Activated CD8-positive, alpha-beta memory T cell treated with anti-CD3 and anti-CD28 coated beads, Interleukin-2, amount 10 ng/mL, durations not matched to agents 7 days and 5 days (primary cell): ENCODE measurements at regions not wholly inside any gene's neighbourhood (a gene's known extent, or its start where the extent isn't known, plus 50 kb on each side); places are given as distances from the start of the nearest gene placed in this dataset.

Experiments used
- ATAC-seq: fragments of 150-1000 bp; cut with Tn5 transposase; one replicate; pipeline ENCODE4 v1.10.0; 2021; ENCODE audit warnings: moderate library complexity
- CTCF ChIA-PET: fragments of 350-600 bp; sonication (Branson Sonifier 250); formaldehyde crosslinking; loops from one replicate; lab custom pipeline; 2021; ENCODE audit warnings: antibody characterized with exemption; lab: Charles Lee
- DNase-seq: peaks from one replicate; pipeline ENCODE4 v3.0.0-alpha.2; 2020
- H3K27ac Mint-ChIP-seq: one replicate; pipeline ENCODE4 v1.8.0; 2021; ENCODE audit warnings: mild to moderate bottlenecking, mixed read lengths
- H3K27me3 Mint-ChIP-seq: one replicate; pipeline ENCODE4 v1.8.0; 2021; ENCODE audit warnings: mixed read lengths
- H3K36me3 Mint-ChIP-seq: one replicate; pipeline ENCODE4 v1.8.0; 2021; ENCODE audit warnings: mild to moderate bottlenecking, mixed read lengths
- H3K4me1 Mint-ChIP-seq: one replicate; pipeline ENCODE4 v1.8.0; 2021; ENCODE audit warnings: mixed read lengths
- H3K4me3 Mint-ChIP-seq: one replicate; pipeline ENCODE4 v1.8.0; 2021; ENCODE audit warnings: mild to moderate bottlenecking, moderate library complexity, mixed read lengths
- H3K9me3 Mint-ChIP-seq: one replicate; pipeline ENCODE4 v1.8.0; 2022; ENCODE audit warnings: low read depth, mixed read lengths

DNA sequence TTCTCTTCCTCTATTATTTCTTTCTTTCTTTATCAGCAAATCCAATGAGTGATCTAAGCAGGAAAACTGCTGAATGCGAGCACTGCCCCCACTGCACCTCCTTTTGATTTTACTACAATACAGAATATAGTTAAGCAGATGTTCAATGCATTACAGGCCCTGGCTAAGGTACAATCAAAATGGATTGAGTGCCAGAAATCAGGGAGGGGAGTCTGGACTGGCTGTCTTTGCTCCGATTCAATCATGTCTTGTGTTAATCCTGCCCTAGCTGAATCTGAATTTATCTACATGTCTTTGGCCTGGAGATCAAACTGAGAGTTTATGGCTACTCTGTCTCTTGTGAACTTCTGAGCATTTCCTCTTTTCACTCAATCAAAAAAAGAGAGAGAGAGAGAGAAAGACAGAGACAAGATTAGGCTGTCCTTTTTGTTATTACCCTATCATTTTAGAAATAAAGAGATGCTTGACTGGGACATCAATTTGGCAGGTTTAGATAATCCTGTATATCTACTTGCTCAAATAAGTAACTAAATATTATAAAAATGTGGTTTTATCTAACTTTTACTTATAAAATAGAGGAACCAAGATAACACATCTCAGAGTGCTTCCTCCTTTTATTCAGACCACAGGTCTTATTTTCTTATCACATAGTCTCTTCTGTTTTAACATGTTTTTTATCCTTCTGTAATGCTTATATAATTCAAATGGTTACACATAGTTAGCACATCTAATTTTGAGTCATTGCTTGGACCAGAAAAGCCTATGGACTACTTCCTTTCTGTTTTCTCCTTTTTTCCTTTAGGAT lies 656.2 kb downstream of the KCNJ2 start:
- ATAC-seq (no peak), DNase-seq (no peak)
- Mint-ChIP-seq H3K4me3 (no peak overlapping the region), H3K27me3 (no peaks in the 10 kb centered on the region), H3K27ac (no peak overlapping the region), H3K4me1 (no peaks in the 10 kb centered on the region), H3K36me3 (no peaks in the 10 kb centered on the region), H3K9me3 (peaks cover 5% of the 10 kb centered on the region)
- CTCF ChIA-PET = no interaction called here

DNA sequence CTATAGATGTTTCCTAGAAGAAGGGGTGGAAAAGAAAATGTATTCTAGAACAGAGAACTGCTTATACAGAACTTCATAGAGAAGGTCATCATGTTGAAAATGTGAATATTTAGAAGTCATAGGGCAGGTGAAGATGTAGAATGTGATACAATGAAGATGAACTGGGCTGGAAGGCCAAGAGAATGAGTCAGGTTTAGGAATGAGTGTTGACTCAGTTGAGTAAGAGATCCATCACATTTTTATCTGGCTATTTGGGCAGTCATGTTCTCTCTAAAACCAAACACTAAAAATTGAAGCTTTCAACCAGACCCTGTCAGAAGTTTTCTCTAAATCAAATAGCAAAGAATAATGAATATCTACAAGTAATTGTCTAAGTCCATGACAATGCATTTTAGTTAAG lies 660.5 kb downstream of the KCNJ2 start:
- ATAC-seq (no peak), DNase-seq (no peak)
- CTCF ChIA-PET = no interaction called here
- Mint-ChIP-seq H3K9me3 (peaks cover 5% of the 10 kb centered on the region), H3K36me3 (no peaks in the 10 kb centered on the region), H3K4me3 (no peak overlapping the region), H3K4me1 (no peaks in the 10 kb centered on the region), H3K27me3 (no peaks in the 10 kb centered on the region), H3K27ac (no peak overlapping the region)

DNA sequence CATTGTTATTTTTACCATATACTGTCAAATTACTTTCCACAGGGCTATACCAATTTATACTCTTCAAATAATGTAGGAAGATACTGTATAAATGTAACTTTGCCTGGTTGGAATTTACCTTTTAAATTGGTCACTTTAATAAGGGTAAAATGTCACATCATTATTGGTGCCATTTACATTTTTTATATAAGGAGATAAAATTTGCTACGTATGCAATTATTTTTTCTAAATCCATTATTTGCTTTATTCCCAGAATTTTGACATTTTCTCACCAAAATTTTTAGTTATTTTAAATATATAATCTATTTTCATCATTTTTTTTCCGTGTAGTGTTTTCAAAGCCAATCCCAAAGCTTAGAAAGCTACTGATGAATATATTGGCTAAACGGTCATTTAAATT lies 664.7 kb downstream of the KCNJ2 start:
- H3K9me3 Mint-ChIP-seq = peaks cover 7% of the 10 kb centered on the region
- no peaks in the 10 kb centered on the region for H3K4me1 Mint-ChIP-seq
- CTCF ChIA-PET = no interaction called here
- ATAC-seq = no peak
- H3K4me3 Mint-ChIP-seq = no peak overlapping the region
- H3K36me3 Mint-ChIP-seq = no peaks in the 10 kb centered on the region
- no peak for DNase-seq
- no peaks in the 10 kb centered on the region for H3K27me3 Mint-ChIP-seq
- no peak overlapping the region for H3K27ac Mint-ChIP-seq

DNA sequence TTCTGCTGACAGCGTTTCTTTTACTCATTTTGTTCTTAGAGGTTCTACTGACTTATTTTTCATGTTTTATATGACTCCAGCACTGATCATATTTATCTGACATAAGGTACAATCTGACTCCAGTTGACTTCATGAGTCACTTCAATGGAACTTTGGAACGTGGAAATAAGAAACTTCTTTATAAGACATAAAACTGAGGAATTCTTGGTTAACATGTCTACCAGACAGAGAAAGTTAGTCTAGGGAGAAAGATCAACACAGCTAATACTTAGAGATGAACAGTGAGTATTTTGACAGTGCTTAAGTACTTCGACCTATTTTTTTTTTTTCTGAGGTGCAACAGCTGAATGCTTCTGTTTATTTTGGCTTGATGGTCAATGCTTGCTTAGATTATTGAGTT lies 679.5 kb downstream of the KCNJ2 start:
- no peak for DNase-seq
- Mint-ChIP-seq H3K36me3 (no peaks in the 10 kb centered on the region), H3K4me3 (no peak overlapping the region), H3K27me3 (no peaks in the 10 kb centered on the region), H3K27ac (no peak overlapping the region), H3K9me3 (peaks cover 8% of the 10 kb centered on the region), H3K4me1 (no peaks in the 10 kb centered on the region)
- CTCF ChIA-PET = no interaction called here
- no peak for ATAC-seq

DNA sequence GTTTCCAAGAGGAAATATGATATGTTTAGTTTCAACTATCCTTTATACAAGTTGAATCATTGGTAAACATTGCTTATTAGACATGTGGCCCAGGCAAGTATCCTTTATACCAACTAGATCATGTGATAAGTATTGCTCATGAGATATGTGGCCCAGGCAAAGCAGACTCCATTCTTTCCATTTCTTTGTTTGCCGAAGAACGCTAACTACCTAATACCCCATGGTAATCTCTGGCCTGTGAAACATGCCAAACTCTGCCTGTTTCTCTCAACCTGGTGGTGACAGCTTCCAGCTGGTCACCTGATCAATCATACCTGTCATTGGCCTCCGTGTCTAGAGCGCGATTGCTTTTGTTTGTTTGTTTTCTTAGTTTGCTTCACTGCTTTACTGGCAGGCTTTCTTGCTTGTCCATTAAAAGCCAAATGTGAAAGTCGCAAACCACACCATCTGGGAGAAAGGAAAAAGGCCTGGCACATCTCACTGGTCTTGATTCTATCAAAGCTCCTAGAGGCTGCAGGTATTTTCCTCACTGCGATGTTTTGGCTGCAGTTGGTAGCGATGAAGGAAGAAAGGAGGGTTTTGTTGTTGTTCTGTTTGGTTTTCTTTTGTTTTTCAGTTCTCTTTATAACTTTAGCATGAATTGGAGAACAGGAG lies 686.2 kb downstream of the KCNJ2 start:
- H3K9me3 Mint-ChIP-seq = peaks cover 7% of the 10 kb centered on the region
- H3K36me3 Mint-ChIP-seq = no peaks in the 10 kb centered on the region
- DNase-seq = no peak
- no peaks in the 10 kb centered on the region for H3K27me3 Mint-ChIP-seq
- H3K27ac Mint-ChIP-seq = no peak overlapping the region
- ATAC-seq = no peak
- no peaks in the 10 kb centered on the region for H3K4me1 Mint-ChIP-seq
- CTCF ChIA-PET = no interaction called here
- H3K4me3 Mint-ChIP-seq = no peak overlapping the region

DNA sequence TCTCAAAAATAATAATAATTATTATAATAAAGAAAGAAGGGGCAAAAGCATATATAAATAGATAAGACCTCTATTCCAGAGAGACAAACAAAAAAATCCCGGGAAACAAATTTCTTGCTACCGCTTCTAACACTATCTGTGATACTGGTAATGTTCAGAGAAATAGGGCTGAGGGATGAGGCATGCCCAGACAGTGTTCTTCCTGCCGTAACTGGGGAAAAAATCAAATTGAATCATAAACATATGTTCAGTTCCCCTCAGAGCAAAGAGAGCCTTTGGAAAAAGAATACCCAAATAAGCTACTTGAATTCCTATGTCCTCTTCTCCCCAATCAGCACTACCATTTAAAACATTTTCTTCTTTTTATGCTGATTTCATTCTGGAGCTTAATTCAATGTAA lies 688.0 kb downstream of the KCNJ2 start:
- ATAC-seq (no peak), DNase-seq (no peak)
- H3K27ac Mint-ChIP-seq = no peak overlapping the region
- no peaks in the 10 kb centered on the region for H3K4me1 Mint-ChIP-seq
- H3K27me3 Mint-ChIP-seq = no peaks in the 10 kb centered on the region
- CTCF ChIA-PET = no interaction called here
- H3K36me3 Mint-ChIP-seq = no peaks in the 10 kb centered on the region
- peaks cover 7% of the 10 kb centered on the region for H3K9me3 Mint-ChIP-seq
- no peak overlapping the region for H3K4me3 Mint-ChIP-seq

DNA sequence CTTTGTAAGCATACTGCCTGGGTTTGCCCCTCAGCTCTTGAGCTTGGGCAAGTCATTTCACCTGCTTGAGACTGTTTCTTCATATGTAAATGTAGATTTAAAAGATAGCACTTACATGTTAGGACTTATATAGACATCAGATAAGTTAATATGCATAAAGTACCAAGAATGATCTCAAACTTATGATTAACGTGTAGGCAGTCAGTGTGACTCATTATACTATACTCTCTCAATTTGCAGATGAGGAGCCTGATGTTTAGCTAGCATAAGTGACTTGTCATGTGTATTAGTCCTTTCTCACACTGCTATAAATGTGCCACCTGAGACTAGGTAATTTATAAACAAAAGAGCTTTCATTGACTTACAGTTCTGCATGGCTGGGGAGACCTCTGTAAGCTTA lies 690.5 kb downstream of the KCNJ2 start:
- peaks cover 10% of the 10 kb centered on the region for H3K9me3 Mint-ChIP-seq
- no peak overlapping the region for H3K27ac Mint-ChIP-seq
- H3K27me3 Mint-ChIP-seq = no peaks in the 10 kb centered on the region
- CTCF ChIA-PET = no interaction called here
- no peaks in the 10 kb centered on the region for H3K4me1 Mint-ChIP-seq
- no peak overlapping the region for H3K4me3 Mint-ChIP-seq
- DNase-seq = no peak
- H3K36me3 Mint-ChIP-seq = no peaks in the 10 kb centered on the region
- no peak for ATAC-seq

DNA sequence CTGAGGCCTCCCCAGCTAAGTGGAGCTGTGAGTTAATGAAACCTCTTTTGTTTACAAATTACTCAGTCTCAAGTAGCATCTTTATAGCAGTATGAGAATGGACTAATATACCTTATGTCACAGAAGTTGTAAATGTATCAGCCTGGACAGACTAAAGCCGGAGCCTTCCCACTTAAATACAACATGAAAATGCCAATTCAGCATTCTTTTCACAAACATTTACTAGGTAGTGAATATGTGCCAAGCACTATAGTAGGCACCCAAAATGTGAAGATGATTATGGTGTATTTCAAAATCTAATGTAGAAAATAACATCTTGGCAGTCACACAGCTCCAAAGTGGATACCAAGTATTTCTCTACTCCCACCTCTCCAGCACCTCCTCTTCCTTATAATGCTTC lies 693.0 kb downstream of the KCNJ2 start:
- CTCF ChIA-PET = no interaction called here
- no peak overlapping the region for H3K27ac Mint-ChIP-seq
- H3K9me3 Mint-ChIP-seq = peaks cover 7% of the 10 kb centered on the region
- H3K27me3 Mint-ChIP-seq = no peaks in the 10 kb centered on the region
- H3K36me3 Mint-ChIP-seq = no peaks in the 10 kb centered on the region
- no peaks in the 10 kb centered on the region for H3K4me1 Mint-ChIP-seq
- H3K4me3 Mint-ChIP-seq = no peak overlapping the region
- DNase-seq (no peak), ATAC-seq (no peak)

DNA sequence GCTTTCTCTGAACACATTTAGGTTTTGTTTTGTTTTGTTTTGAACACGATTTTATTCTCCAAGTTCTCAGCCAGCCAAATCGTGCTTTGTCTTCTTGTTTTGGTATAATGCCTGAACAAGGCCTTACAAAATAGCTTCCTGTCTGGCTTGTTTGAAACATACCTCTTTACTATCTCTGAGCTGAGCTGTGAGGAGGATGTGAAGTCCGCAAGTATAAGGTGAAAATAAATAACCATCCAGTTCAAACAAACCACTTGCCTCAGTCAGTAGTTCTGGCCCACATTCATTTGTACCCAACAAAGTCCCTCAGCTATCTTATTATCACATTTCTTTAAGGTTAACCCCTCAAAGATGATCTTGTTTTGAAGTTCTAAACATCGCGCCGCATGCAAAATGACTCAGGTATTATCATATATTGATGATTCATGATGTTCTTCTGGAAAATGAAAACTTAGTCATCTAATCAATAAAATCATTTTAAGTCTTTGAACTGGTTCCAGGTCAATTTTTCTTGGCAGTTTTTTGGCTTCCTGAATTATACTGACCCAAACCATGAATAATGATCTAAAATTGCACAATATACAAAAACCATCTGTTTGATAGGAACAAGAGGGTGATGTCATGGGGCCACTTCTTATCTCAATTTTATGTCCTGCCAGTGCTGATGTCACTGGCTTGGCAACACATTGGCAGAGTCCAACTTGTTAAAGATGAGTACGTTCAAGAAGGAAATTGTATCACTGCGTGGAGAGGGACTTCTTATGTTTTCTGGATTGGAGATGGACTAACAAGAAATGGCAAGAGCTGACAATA lies 694.3 kb downstream of the KCNJ2 start:
- H3K27me3 Mint-ChIP-seq = no peaks in the 10 kb centered on the region
- H3K36me3 Mint-ChIP-seq = no peaks in the 10 kb centered on the region
- ATAC-seq (no peak), DNase-seq (no peak)
- H3K4me3 Mint-ChIP-seq = no peak overlapping the region
- no peak overlapping the region for H3K27ac Mint-ChIP-seq
- H3K4me1 Mint-ChIP-seq = no peaks in the 10 kb centered on the region
- CTCF ChIA-PET = no interaction called here
- peaks cover 9% of the 10 kb centered on the region for H3K9me3 Mint-ChIP-seq

DNA sequence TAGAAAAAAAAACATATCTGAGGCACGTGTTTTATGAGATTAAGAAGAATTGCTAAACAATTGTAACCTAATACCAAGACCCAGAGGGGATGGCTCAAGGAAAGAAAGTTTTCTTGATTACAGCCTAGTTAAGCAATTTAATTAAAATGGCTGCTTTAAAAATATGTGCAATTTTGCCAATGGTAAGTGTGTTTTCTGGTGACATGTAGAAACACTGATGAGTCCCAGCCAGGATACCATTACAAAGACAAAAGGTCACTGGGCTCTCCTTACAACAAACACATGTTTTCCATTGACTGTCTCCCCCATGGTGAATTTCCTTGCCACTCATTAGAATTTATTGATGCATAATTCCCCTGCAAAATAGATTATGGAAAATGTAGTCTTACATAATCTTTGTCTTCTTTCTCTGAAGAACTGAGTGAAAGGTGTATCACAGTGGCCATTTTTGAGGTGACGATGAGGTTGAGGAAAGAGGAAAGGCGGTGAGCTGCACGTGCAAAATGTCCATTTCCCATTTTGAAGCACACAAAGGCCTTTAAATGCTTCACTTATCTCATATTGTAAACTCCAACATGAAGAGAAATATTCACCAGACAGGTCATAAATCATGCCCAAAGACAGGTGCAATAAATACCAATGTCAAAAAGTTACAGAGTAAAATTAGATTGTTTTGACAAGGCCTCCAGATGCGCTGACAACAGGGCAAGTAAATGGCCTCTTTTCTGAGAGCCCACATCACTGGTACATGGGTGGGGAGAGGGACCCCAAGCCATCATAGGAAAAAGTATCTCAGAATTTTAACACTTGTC lies 696.9 kb downstream of the KCNJ2 start:
- no peak overlapping the region for H3K4me3 Mint-ChIP-seq
- DNase-seq (no peak), ATAC-seq (no peak)
- no peak overlapping the region for H3K27ac Mint-ChIP-seq
- CTCF ChIA-PET = no interaction called here
- no peaks in the 10 kb centered on the region for H3K4me1 Mint-ChIP-seq
- H3K9me3 Mint-ChIP-seq = peaks cover 5% of the 10 kb centered on the region
- H3K36me3 Mint-ChIP-seq = no peaks in the 10 kb centered on the region
- H3K27me3 Mint-ChIP-seq = no peaks in the 10 kb centered on the region

DNA sequence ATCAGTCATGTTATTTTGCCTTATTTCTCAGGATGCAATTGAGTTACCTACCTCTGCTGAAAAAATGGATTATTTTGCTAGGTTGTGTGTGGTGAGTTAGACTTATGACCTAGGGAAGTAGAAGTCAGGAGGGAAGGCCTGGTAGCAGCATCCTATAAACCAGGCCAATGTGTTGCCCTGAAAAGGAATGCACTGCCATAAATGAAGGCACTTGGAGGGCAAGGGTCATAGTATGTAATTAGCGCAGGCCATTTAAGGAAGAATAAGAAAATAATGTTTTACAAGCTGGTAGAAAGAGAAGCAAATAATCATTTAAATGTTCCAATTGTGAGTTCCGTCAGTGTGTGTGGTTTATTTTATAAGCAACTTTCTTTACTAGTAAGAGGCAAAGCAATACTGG lies 698.8 kb downstream of the KCNJ2 start:
- ATAC-seq = no peak
- H3K36me3 Mint-ChIP-seq = no peaks in the 10 kb centered on the region

DNA sequence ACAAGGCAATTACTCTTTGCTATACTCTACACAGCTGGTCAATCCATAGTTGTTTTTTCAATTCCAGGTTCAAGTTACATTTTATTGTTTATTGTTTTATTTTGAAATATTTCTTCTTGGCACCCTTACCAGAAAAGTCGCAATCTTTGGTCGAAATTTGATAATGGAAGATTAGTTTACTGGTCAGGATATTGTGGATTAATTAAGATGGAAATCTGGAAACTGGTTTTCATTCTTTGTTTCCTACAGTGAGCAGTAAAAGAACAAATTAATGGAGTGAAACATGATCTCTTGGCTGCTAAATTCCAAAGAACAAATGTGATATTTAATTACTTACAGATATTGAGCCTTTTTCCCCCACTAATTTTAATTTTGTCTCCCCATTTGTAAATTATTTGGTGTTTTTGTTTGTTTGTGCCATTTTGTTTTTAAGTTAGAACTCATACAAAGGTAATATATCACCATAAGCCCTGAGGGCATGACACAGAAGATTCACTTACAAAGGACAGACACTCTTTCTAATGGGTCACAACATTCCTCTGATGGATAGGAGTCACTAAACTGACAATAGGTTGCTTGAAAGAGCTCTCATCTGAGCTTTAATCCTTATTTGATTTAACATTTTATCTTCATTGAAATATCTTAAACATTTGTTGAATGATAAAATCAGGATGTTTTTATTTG lies 700.2 kb downstream of the KCNJ2 start:
- no peaks in the 10 kb centered on the region for H3K36me3 Mint-ChIP-seq
- CTCF ChIA-PET = no interaction called here
- no peak overlapping the region for H3K4me3 Mint-ChIP-seq
- no peaks in the 10 kb centered on the region for H3K4me1 Mint-ChIP-seq
- H3K27me3 Mint-ChIP-seq = no peaks in the 10 kb centered on the region
- DNase-seq (no peak), ATAC-seq (no peak)
- no peak overlapping the region for H3K27ac Mint-ChIP-seq
- H3K9me3 Mint-ChIP-seq = peaks cover 5% of the 10 kb centered on the region

More for the DNA sequence above, 698.8 kb downstream of the KCNJ2 start:
- no peaks in the 10 kb centered on the region for H3K4me1 Mint-ChIP-seq
- CTCF ChIA-PET = no interaction called here
- H3K9me3 Mint-ChIP-seq = peaks cover 5% of the 10 kb centered on the region
- no peak overlapping the region for H3K27ac Mint-ChIP-seq
- H3K4me3 Mint-ChIP-seq = no peak overlapping the region
- H3K27me3 Mint-ChIP-seq = no peaks in the 10 kb centered on the region
- no peak for DNase-seq
